ENCODE measurements at regions not wholly inside any gene's neighbourhood (a gene's known extent, or its start where the extent isn't known, plus 50 kb on each side); places are given as distances from the start of the nearest gene placed in this dataset.

- Histone ChIP-seq H3K4me1 (no peaks in the 10 kb centered on the region), H3K27me3 (no peaks in the 10 kb centered on the region), H3K27ac (no peak overlapping the region), H3K4me3 (no peak overlapping the region), H3K9me3 (no peaks in the 10 kb centered on the region), H3K36me3 (no peaks in the 10 kb centered on the region)
- intact Hi-C loops (cut with DNase I), result no loop called here
- TF ChIP-seq, protein P1, sequence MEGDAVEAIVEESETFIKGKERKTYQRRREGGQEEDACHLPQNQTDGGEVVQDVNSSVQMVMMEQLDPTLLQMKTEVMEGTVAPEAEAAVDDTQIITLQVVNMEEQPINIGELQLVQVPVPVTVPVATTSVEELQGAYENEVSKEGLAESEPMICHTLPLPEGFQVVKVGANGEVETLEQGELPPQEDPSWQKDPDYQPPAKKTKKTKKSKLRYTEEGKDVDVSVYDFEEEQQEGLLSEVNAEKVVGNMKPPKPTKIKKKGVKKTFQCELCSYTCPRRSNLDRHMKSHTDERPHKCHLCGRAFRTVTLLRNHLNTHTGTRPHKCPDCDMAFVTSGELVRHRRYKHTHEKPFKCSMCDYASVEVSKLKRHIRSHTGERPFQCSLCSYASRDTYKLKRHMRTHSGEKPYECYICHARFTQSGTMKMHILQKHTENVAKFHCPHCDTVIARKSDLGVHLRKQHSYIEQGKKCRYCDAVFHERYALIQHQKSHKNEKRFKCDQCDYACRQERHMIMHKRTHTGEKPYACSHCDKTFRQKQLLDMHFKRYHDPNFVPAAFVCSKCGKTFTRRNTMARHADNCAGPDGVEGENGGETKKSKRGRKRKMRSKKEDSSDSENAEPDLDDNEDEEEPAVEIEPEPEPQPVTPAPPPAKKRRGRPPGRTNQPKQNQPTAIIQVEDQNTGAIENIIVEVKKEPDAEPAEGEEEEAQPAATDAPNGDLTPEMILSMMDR (IDR thresholded peaks at IDR 0.05), result no peak
- DNase-seq (ENCODE audit: extremely low spot score in 2 of 2), result no peak
Measured at GRCh38 chr16:72560617-72561016, 388.7 kb upstream of the PMFBP1 start.

GRCh38 chr16:72558501-72558900, 386.5 kb upstream of the PMFBP1 start:
- no peaks in the 10 kb centered on the region for H3K27me3 ChIP-seq
- intact Hi-C loops (cut with DNase I), result no loop called here
- H3K4me1 ChIP-seq, result no peaks in the 10 kb centered on the region
- no peaks in the 10 kb centered on the region for H3K36me3 ChIP-seq
- TF ChIP-seq, protein P1 (IDR thresholded peaks at IDR 0.05), result no peak
- TF ChIP-seq POLR2AphosphoS5 (IDR thresholded peaks at IDR 0.05; ENCODE audit: insufficient read depth in 1 of 2, low read depth in 1 of 2) (no peak), POLR2A (IDR thresholded peaks at IDR 0.05) (no peak)
- no peak overlapping the region for H3K4me3 ChIP-seq
- DNase-seq (ENCODE audit: extremely low spot score in 2 of 2), result no peak
- H3K9me3 ChIP-seq, result no peaks in the 10 kb centered on the region
- no peak overlapping the region for H3K27ac ChIP-seq

- DNase-seq (ENCODE audit: extremely low spot score in 2 of 2), result no peak
- H3K27me3 ChIP-seq, result no peaks in the 10 kb centered on the region
- no peaks in the 10 kb centered on the region for H3K9me3 ChIP-seq
- intact Hi-C loops (cut with DNase I), result no loop called here
- no peak for TF ChIP-seq POLR2AphosphoS5 (IDR thresholded peaks at IDR 0.05; ENCODE audit: insufficient read depth in 1 of 2, low read depth in 1 of 2)
- TF ChIP-seq, protein P1 (IDR thresholded peaks at IDR 0.05), result no peak
- TF ChIP-seq POLR2A (IDR thresholded peaks at IDR 0.05), result no peak
- no peaks in the 10 kb centered on the region for H3K36me3 ChIP-seq
- no peak overlapping the region for H3K27ac ChIP-seq
- no peaks in the 10 kb centered on the region for H3K4me1 ChIP-seq
- H3K4me3 ChIP-seq, result no peak overlapping the region
Measured at GRCh38 chr16:72554935-72555334, 383.0 kb upstream of the PMFBP1 start.

DNA sequence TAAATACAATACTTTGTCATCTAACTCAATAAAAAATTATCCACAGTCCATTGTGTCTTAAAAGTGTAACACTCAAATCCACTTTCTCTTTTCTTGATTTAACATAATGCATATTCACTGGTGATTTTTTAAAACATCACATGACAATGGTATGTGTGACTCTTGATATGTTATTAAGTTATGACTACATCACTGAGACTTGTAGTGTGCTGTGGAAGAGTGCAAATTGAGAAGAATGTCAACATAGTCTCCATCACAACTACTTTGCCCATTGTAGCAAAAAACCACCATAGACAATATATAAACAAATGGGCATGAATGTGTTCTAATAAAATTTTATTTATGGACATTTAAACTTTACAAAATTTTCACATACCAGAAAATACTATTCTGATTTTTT, 380.7 kb upstream of the PMFBP1 start:
- intact Hi-C loops (cut with DNase I), result no loop called here
- TF ChIP-seq POLR2A (IDR thresholded peaks at IDR 0.05) (no peak), POLR2AphosphoS5 (IDR thresholded peaks at IDR 0.05; ENCODE audit: insufficient read depth in 1 of 2, low read depth in 1 of 2) (no peak)
- TF ChIP-seq, protein P1 (IDR thresholded peaks at IDR 0.05), result no peak
- H3K4me1 ChIP-seq, result no peaks in the 10 kb centered on the region
- no peaks in the 10 kb centered on the region for H3K27me3 ChIP-seq
- no peaks in the 10 kb centered on the region for H3K9me3 ChIP-seq
- DNase-seq (ENCODE audit: extremely low spot score in 2 of 2), result no peak
- H3K4me3 ChIP-seq, result no peak overlapping the region
- H3K27ac ChIP-seq, result no peak overlapping the region
- H3K36me3 ChIP-seq, result no peaks in the 10 kb centered on the region

DNA sequence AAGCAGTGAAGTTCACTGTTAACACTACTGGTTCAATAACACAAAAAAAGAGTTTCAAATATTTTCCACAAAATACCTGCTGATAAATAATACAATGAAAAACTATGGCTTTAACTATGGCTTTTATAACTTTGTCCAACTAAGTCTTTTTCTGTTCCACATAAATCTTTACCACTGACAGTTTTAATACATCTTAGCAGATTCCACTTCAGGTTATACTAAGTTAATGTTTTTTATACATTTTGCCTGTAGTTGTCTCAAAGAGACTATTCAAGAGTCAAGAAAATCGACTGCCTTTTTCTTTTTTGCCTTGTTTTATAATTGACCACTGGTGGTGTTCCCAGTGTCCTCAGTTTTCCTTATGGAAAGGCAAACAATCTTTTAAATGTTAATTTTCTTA, 379.7 kb upstream of the PMFBP1 start:
- TF ChIP-seq POLR2A (IDR thresholded peaks at IDR 0.05), result no peak
- TF ChIP-seq, protein P1 (IDR thresholded peaks at IDR 0.05), result no peak
- no peak for TF ChIP-seq POLR2AphosphoS5 (IDR thresholded peaks at IDR 0.05; ENCODE audit: insufficient read depth in 1 of 2, low read depth in 1 of 2)
- H3K36me3 ChIP-seq, result no peaks in the 10 kb centered on the region
- no peaks in the 10 kb centered on the region for H3K4me1 ChIP-seq
- intact Hi-C loops (cut with DNase I), result no loop called here
- H3K9me3 ChIP-seq, result no peaks in the 10 kb centered on the region
- no peak for DNase-seq (ENCODE audit: extremely low spot score in 2 of 2)
- no peak overlapping the region for H3K4me3 ChIP-seq
- H3K27me3 ChIP-seq, result no peaks in the 10 kb centered on the region
- no peak overlapping the region for H3K27ac ChIP-seq

All from vagina (tissue), 2 donors.